ENCODE measurements at regions not wholly inside any gene's neighbourhood (a gene's known extent, or its start where the extent isn't known, plus 50 kb on each side); places are given as distances from the start of the nearest gene placed in this dataset.
A peak's percentile ranks its signal among the peaks of the same experiment; 100 is the strongest.

DNA sequence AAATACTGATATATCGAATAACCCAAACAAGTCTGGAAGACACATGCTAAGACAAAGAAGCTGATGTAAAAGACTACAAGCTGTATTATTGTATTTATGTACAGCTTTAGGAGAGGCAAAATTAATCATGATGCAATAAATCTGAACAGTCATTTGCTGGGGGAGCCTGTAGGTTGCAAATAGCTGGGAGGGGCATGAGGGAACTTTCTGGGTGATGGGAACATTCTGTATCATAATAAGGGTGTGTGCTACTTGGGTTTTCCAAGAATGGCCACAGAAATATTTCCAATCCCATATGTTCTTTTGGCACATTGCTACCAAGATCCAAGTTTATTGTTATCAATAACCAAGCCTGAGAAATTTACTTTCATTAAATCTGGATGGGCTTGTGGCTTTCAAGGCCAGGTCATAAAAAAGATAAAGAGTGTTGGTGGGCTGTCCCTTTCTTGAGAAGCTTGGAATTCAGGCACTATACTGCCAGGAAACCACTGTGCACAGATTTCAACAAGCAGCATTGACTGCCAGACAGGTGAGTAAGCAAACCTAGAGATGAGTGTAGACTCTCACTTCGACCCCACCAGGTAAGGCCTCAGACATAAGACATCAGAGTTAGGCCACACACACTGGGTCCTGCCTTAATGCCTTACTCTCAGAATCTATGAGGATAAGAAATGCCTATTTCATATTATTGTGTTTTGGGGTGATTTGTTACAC, 629.7 kb upstream of the FZD8 start:
- no peak for DNase-seq

DNA sequence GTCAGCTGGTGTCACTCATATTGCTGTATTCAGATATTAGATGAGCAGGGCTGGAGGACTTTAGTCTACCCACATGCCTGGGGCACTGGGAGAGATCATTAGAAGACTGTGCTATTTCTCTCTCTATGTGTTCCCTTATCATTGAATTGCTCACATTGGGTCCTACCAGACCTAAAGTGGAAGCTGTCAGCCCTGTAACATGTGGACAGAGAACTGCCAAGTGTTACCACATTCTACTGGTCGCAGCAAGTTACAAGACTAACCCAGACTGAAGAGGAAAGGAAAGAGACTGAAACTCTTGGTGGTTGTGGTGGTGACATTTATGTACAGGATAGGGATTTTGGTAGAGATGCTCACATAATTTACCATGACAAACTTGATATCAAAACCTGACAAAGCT, 627.1 kb upstream of the FZD8 start:
- DNase-seq: no peak

- DNase-seq: no peak
Measured at GRCh38 chr10:36266923-36267322, 624.8 kb upstream of the FZD8 start.

GRCh38 chr10:36265741-36266140, 623.6 kb upstream of the FZD8 start:
- DNase-seq: no peak

GRCh38 chr10:36263871-36264270, 621.8 kb upstream of the FZD8 start:
- no peak for DNase-seq

DNA sequence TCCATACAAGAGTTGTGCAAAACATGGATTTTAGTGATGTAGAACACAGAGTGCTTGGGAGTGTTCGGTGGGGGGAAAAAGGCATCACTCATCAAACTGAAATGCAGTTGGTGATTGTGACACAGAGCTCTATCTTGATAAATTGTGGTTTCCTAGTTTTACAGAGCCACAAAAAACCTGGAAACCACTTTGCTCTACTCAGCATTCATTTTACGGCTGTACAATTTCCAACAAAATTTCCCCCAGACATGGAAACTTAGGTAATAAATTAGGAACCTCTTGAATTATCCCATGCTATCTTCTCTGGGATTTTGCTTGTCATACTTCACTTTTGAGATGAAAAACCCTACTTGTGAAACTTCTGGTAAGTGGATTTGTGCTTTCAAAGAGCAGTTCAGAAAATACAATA, 614.9 kb upstream of the FZD8 start:
- peak; percentile 1 for DNase-seq

DNA sequence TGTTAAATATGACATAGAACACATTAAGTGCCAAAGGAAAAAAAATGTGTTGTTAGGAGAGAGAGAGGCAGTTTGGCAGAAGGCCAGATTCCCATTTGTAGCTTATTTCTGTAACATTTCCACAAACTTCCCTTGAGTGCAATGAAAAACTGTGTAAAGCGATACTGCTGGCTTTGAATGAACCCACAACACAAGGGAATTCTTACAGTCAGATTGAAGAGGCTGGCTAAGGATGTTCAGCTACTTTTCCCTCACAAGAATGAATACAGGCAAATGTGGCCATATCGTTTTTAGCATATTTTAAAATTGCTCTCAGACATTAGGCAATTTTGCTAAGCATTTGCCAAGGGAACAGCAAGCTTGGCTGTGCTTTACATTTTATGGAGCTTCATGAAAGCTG, 614.1 kb upstream of the FZD8 start:
- no peak for DNase-seq

- no peak for DNase-seq
Measured at GRCh38 chr10:36254199-36254598, 612.1 kb upstream of the FZD8 start.

DNA sequence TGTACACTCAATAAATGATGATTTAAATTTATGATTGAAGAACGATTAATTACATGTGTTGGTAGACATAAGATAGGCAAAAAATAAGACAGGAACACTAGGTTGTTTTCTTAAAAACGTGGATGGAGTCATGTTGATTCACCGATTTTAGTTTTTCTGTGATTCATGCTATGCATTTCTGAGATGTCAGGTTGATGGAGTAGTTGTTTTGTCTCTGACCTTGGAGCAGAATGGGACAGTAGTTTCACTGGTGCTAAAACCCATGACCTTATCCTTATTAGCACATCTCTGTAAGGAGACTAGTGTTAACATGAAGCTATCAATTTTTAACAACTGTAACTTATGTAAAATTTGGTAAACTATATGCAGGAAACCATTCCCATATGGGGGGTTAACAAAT, 611.6 kb upstream of the FZD8 start:
- no peak for DNase-seq

- no peak for DNase-seq
Measured at GRCh38 chr10:36251068-36251467, 609.0 kb upstream of the FZD8 start.

DNA sequence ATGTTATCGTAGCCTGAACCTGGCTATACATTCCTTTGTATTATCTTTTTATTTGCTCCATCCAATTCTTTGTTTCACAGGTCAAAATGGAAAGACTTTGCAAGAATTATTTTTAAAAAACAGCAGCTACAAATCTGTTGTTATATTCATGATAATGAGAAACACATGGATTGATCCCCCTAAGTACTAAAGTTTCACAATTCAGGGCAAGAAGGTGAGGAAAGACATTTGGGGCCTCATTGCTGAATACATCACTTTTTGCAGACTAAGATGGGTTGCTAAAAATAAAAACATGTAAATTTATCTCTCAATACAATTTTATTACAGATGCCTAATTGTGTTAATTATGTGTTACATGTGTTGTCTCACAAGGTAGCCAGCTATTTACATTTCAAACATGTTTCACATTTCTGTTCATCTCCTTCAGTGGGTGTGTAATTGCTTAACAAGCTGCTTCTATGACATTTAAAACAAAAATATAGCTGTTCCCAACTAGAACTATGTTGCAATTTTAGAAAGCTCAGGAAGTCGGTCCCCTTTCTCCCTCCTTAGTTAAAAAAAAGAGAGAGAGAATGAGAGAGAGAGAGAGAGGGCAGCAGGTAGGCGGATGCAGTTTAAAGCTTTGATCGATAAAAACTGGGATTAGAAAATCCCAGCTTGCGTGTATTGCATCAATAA, 606.3 kb upstream of the FZD8 start:
- DNase-seq: no peak

DNA sequence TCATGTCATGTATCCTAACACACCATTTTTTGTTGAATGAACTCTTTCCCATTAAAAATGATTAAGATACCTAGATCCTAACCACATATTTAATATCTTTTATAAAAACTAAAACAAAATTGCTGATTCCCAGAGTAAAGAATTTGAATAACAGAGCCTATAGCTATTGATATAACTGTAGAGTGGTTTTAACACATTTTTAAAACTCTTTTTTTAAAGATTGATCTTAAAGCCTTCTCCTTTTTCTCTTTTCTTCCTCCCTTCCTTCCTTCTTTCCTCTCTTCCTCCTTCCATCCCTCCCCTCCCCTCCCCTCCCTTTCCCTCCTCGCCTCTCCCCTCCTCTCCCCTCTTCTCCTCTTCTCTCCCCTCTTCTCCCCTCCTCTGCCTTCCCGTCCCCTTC, 605.4 kb upstream of the FZD8 start:
- DNase-seq: no peak

DNA sequence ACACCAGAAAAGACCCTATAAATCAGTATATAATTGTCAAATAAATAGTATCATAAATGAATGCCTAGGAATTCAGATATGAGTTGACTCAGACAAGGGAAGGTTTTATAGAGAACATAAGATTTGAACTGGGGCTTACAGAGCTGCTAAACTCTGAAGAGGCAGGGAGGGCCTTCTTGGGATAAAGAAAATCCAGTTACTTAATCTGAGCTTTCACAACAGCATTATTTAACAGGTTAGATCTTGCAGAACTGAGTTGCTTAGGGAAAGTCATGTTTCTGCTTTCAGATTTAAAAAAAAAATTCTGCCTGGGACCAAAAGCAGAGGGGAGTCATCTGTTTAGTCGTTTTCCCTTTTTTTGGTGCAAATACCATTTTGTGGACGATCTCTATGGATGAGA, 594.8 kb upstream of the FZD8 start:
- no peak for DNase-seq

DNA sequence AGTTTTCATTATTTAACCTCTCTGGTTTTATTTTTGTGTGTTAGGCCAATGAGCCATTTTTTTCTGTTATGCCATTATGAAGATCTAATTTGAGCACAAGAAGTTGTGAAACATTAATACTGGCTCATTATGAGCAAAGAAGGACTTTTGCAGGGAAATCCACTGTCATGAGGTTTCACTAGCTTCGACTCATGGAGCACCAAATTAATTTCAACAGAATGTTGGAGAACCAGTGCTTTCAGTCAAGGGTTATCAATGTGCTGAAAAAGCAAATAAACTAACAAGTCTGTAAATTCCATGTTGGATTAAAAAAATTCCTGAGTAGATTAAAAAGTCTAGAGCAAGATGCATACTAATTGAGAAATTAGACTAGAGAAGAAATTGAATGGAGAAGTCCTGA, 594.2 kb upstream of the FZD8 start:
- DNase-seq: no peak

GRCh38 chr10:36232935-36233334, 590.8 kb upstream of the FZD8 start:
- no peak for DNase-seq

DNA sequence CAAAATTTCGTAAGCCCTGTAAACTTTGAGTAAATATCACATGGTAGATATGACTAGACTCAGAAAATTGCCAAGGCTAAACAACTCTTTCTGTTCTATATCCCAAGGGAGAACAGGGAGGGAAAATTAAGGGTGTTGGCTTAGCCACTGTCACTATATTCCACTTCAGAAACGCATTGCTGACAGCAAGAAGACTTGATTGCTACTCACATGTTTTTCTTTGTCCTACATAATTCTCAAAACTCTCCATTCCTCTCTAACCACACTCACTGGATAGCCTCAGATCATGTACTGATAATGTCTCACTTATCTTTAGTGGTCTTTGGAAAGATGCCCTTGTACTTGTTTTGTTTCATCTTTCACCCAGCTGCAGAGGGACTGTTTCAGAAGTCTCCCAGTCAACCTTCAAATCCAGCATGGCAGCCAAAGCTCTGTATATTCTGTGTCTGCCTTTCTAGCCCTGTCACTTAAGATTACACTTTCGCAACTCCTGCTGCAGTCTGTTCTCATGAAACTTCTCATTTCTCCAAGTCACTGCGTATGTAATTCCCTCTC, 582.4 kb upstream of the FZD8 start:
- DNase-seq: no peak

DNA sequence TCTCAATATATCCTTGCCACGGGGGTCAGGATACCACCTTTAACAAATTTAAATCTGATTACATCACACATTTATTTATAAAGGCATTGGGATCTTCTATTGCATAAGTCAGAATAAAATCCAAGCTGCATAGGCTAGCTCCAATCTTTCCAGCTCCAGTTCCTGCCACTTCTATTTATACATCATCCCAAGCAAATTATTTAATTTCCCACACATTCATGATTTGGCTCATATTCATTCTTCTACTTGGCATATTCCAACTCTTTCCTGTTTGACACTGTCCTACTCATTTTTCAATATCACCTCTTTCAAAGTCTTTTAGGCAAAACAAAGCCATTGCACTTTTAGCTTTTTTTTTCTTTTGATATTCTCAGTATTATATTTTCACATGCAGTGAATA, 579.0 kb upstream of the FZD8 start:
- DNase-seq: no peak

- DNase-seq: no peak
Measured at GRCh38 chr10:36220151-36220550, 578.1 kb upstream of the FZD8 start.

DNA sequence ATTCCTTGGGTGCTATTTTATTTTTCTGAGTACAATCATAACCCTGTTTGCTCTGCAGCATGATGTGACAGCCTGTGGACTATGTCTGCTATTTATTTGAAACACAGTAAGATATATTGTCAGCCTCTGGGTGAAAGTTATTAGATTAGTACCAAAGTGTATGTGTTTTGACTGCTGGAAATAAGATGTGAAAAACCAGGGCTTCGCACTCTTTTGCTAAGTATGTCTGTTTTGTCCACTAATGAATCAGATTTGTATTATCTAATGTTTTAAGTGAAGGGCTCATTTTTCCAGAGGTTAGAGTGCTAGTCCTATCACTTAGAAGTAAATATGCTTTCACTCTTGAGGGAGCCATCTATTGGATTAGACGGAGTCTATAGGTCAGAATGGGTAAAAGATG, 569.8 kb upstream of the FZD8 start:
- no peak for DNase-seq

DNA sequence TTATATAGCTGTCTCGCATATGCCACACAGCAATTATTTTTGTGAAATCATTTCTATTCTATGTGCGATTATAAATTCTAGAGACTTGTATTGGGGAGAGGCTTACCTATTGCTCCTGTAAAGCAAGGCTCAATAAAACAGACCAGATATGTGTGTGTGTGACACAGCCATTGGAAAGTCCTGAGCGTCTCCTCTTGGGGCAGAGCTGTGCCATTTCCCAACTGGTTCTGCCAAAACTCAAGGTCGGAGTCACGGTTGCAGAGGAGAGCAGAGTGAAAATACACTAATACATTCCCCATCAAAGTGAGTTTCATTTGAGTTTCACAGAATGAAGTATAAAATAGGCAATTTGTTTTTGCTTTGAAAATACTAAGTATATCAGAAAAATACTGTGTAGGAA, 567.4 kb upstream of the FZD8 start:
- DNase-seq: no peak

- DNase-seq: no peak
Measured at GRCh38 chr10:36202881-36203280, 560.8 kb upstream of the FZD8 start.

GRCh38 chr10:36200577-36200976, 558.5 kb upstream of the FZD8 start:
- DNase-seq: no peak

GRCh38 chr10:36198322-36198721, 556.2 kb upstream of the FZD8 start:
- DNase-seq: peak; percentile 1

GRCh38 chr10:36195364-36195763, 553.3 kb upstream of the FZD8 start:
- DNase-seq: no peak

DNA sequence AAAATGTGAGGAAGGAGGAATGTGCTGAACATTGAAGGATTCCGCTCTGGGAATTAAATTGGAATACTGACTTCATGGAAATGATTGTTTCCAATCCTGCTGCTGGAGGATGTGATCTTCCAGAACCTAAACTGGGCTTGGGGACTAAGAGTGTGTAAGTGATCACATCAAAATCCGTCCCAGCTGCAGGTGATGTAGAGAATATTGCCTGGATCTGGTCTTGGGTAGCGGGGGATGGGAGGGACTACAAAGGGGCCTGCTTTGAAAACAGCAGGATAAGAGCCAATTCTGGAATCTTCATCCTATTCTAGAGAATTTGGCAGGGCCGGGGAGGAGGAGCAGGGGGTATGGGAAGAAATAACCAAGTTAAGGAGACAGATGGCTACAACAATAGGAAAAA, 552.2 kb upstream of the FZD8 start:
- no peak for DNase-seq

Measured in hematopoietic multipotent progenitor cell treated with erythropoietin and hydrocortisone succinate and interleukin-3 and kit ligand, for 6 days (in vitro differentiated cells).